SU-DHL-6 (cell line): ENCODE measurements at regions not wholly inside any gene's neighbourhood (a gene's known extent, or its start where the extent isn't known, plus 50 kb on each side); places are given as distances from the start of the nearest gene placed in this dataset.
"Not testable (repeated sequence)": the region's sequence is repeated elsewhere in the genome, so short reads cannot be mapped to it uniquely, and the experiment has no call there.

ENCODE experiments used
- H2AFZ ChIP-seq: fragments of 200-600 bp; sonication (generic); 2 replicates; pipeline ENCODE4 v1.6.1; 2014; ENCODE audit warnings: low read depth, mild to moderate bottlenecking, moderate library complexity, mixed read lengths, antibody characterized with exemption, low read length; ENCODE audit not compliant: severe bottlenecking
- H3F3A ChIP-seq: fragments of 200-600 bp; shearing (Covaris generic); 2 replicates; pipeline ENCODE4 v1.6.0; 2016; ENCODE audit warnings: antibody characterized with exemption, mild to moderate bottlenecking; ENCODE audit not compliant: insufficient read depth
- H3K27ac ChIP-seq: fragments of 200-600 bp; sonication (generic); 2 replicates; pipeline ENCODE4 v1.5.1; 2016; ENCODE audit warnings: low read depth, mild to moderate bottlenecking, low read length, moderate library complexity, mixed read lengths
- H3K27me3 ChIP-seq: fragments of 200-600 bp; sonication (generic), shearing (Covaris generic); 2 replicates; pipeline ENCODE4 v1.6.0; 2014; ENCODE audit warnings: mild to moderate bottlenecking, low read length
- H3K36me3 ChIP-seq: fragments of 200-600 bp; sonication (generic); 2 replicates; pipeline ENCODE4 v1.6.1; 2014; ENCODE audit warnings: mild to moderate bottlenecking, low read length, mixed read lengths
- H3K4me2 ChIP-seq: fragments of 300-600, 200-600 bp; shearing (Covaris generic), sonication (generic); 2 replicates; pipeline ENCODE4 v1.6.0; 2014; ENCODE audit warnings: low read length, low read depth, mild to moderate bottlenecking; ENCODE audit not compliant: poor library complexity, severe bottlenecking
- H3K4me3 ChIP-seq: fragments of 200-600 bp; sonication (generic); 2 replicates; pipeline ENCODE4 v1.5.1; 2014; ENCODE audit warnings: antibody characterized with exemption, low read length, mild to moderate bottlenecking, mixed read lengths; ENCODE audit not compliant: insufficient read depth, poor library complexity, severe bottlenecking
- H3K79me2 ChIP-seq: fragments of 200-600 bp; sonication (generic); 2 replicates; pipeline ENCODE4 v1.6.1; 2014; ENCODE audit warnings: mild to moderate bottlenecking, low read length, moderate library complexity; ENCODE audit not compliant: insufficient read depth
- H3K9ac ChIP-seq: fragments of 200-600 bp; sonication (generic); 2 replicates; pipeline ENCODE4 v1.7.0; 2014; ENCODE audit warnings: mild to moderate bottlenecking, low read length
- H3K9me2 ChIP-seq: fragments of 200-600 bp; sonication (generic); replicated peaks from 2 replicates; pipeline ENCODE4 v1.6.1; 2014; ENCODE audit warnings: low read length; ENCODE audit not compliant: insufficient read depth
- H3K9me3 ChIP-seq: fragments of 200-600 bp; sonication (generic); 2 replicates; pipeline ENCODE4 v1.6.1; 2014; ENCODE audit warnings: low read length, mixed read lengths; ENCODE audit not compliant: insufficient read depth
- H4K20me1 ChIP-seq: fragments of 200-600 bp; sonication (generic); 2 replicates; pipeline ENCODE4 v1.6.1; 2014; ENCODE audit warnings: low read depth, mild to moderate bottlenecking, antibody characterized with exemption, low read length, moderate library complexity, mixed read lengths
- EZH2phosphoT487 ChIP-seq: fragments of 200-600 bp; sonication (generic), shearing (Covaris generic); conservative IDR thresholded peaks from 2 replicates; pipeline ENCODE4 v1.6.1; 2018; ENCODE audit warnings: mild to moderate bottlenecking, antibody characterized with exemption, low read length, moderate library complexity, mixed read lengths
- TF ChIP-seq, protein P1 (sequence below): fragments of 200-600 bp; sonication (generic); IDR thresholded peaks from one replicate; pipeline ENCODE4 v1.5.1; 2017; ENCODE audit warnings: antibody characterized with exemption, mild to moderate bottlenecking, low read length, moderate library complexity; ENCODE audit not compliant: insufficient read depth, poor library complexity, severe bottlenecking

DNA sequence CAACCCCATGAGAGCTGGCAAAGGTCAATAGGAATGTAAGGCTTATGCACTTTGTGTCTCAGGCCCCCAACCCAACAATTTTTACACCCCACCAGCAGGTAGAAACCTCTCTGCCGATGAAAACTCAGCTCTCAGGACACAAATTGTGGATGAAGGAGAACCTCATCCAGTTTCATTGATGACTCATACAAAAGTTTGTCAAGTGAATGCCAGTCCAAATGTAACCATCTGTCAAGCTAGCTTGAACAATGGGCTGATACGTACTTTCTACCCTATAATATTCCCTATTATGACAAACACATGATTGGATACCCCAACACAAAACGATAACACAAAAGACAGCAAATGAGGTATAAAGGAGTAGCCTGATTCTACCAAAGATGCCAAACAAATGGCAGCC is 321.2 kb upstream of the TMEFF2 start:
- TF ChIP-seq, protein P1, sequence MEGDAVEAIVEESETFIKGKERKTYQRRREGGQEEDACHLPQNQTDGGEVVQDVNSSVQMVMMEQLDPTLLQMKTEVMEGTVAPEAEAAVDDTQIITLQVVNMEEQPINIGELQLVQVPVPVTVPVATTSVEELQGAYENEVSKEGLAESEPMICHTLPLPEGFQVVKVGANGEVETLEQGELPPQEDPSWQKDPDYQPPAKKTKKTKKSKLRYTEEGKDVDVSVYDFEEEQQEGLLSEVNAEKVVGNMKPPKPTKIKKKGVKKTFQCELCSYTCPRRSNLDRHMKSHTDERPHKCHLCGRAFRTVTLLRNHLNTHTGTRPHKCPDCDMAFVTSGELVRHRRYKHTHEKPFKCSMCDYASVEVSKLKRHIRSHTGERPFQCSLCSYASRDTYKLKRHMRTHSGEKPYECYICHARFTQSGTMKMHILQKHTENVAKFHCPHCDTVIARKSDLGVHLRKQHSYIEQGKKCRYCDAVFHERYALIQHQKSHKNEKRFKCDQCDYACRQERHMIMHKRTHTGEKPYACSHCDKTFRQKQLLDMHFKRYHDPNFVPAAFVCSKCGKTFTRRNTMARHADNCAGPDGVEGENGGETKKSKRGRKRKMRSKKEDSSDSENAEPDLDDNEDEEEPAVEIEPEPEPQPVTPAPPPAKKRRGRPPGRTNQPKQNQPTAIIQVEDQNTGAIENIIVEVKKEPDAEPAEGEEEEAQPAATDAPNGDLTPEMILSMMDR = no peak
- TF ChIP-seq EZH2phosphoT487 = no peak
- H3K9me2 ChIP-seq = no peaks in the 10 kb centered on the region
- H3K27me3 ChIP-seq = no peaks in the 10 kb centered on the region
- H3F3A ChIP-seq = no peaks in the 10 kb centered on the region
- no peak overlapping the region for H2AFZ ChIP-seq
- H3K4me3 ChIP-seq = no peak overlapping the region
- H3K36me3 ChIP-seq = no peaks in the 10 kb centered on the region
- H3K4me2 ChIP-seq = no peak overlapping the region
- no peaks in the 10 kb centered on the region for H3K9me3 ChIP-seq
- H3K9ac ChIP-seq = no peak overlapping the region
- no peaks in the 10 kb centered on the region for H4K20me1 ChIP-seq
- no peak overlapping the region for H3K27ac ChIP-seq
- no peaks in the 10 kb centered on the region for H3K79me2 ChIP-seq

DNA sequence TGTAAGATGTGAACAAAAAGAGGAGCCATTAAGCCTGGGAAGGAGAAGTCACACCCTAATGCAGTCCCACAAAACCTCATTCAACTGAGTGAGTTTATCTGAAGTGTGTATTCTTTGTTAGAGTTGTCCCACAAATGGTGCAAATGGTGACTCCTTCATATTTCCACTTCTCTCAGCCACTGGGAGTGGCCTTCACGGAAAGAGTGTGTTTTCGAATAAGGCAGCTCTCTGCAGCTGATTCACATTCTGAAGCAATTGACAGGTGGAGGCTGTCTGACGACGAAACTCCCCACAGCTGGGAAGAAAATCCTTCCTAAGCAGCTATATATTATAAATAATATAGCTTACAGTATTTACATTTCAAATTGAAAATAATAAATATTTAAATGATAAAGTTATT is 318.8 kb upstream of the TMEFF2 start:
- no peak for TF ChIP-seq EZH2phosphoT487
- TF ChIP-seq, protein P1 = no peak
- Histone ChIP-seq H3F3A (no peaks in the 10 kb centered on the region), H3K27ac (no peak overlapping the region), H3K9me2 (no peaks in the 10 kb centered on the region), H3K4me2 (no peak overlapping the region), H3K9me3 (no peaks in the 10 kb centered on the region), H4K20me1 (no peaks in the 10 kb centered on the region), H3K36me3 (no peaks in the 10 kb centered on the region), H3K27me3 (no peaks in the 10 kb centered on the region), H2AFZ (no peak overlapping the region), H3K79me2 (no peaks in the 10 kb centered on the region), H3K4me3 (no peak overlapping the region), H3K9ac (no peak overlapping the region)

DNA sequence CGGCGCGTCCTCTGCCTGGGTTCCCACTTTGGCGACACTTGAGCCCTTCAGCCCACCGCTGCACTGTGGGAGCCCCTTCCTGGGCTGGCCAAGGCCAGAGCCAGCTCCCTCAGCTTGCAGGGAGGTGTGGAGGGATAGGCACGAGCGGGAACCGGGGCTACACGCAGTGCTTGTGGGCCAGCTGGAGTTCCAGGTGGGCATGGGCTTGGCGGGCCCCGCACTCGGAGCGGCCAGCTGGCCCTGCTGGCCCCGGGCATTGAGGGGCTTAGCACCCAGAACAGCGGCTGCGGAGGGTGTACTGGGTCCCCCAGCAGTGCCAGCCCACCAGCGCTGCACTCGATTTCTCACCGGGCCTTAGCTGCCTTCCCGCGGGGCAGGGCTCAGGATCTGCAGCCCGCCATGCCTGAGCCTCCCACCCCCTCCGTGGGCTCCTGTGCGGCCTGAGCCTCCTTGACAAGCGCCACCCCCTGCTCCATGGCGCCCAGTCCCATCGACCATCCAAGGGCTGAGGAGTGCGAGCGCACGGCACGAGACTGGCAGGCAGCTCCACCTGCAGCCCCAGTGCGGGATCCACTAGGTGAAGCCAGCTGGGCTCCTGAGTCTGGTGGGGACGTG is 313.2 kb upstream of the TMEFF2 start:
- not testable (repeated sequence) for H2AFZ ChIP-seq, H3F3A ChIP-seq, H4K20me1 ChIP-seq, H3K9ac ChIP-seq, H3K9me2 ChIP-seq, H3K79me2 ChIP-seq, H3K27me3 ChIP-seq, H3K4me2 ChIP-seq, H3K36me3 ChIP-seq, H3K9me3 ChIP-seq, H3K27ac ChIP-seq, H3K4me3 ChIP-seq

DNA sequence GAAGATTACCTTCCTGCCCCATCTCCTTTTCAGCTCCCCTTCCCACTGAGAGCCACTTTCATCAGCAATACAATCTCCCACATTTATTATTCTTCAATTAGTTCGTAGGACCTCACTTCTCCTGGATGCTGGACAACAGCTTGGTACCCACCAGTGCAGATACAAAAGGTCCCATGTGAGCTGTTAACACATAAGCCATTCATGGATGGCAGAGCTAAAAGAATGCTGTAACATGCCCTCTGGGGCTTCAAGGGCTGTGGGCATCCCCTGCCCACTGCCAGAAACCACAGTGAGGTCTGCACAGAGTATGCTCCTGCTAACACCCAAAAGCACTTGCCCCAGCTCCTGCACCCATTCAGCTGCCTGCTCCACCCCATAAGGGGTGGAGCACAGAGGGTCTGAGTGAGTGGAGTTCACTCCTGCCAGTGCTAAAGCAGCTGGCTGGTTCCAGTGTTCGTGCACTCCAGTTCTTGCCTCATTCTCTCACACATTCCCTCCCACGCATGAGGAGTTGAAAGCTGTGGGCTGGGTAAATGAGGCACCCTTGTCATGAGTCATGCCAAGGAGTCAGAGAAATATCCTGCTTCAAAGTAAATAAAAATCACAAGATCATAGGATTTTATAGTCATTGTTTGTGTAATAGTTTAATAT is 305.9 kb upstream of the TMEFF2 start:
- Histone ChIP-seq H3K9me3 (no peaks in the 10 kb centered on the region), H3K27ac (no peak overlapping the region), H3K4me3 (no peak overlapping the region), H3K4me2 (no peak overlapping the region), H2AFZ (no peak overlapping the region), H3K27me3 (no peaks in the 10 kb centered on the region), H3K9me2 (no peaks in the 10 kb centered on the region), H3K79me2 (no peaks in the 10 kb centered on the region), H4K20me1 (no peaks in the 10 kb centered on the region), H3K36me3 (no peaks in the 10 kb centered on the region), H3K9ac (no peak overlapping the region), H3F3A (no peaks in the 10 kb centered on the region)
- no peak for TF ChIP-seq EZH2phosphoT487
- TF ChIP-seq, protein P1 = no peak
